B cell (primary cell): ENCODE measurements at regions not wholly inside any gene's neighbourhood (a gene's known extent, or its start where the extent isn't known, plus 50 kb on each side); places are given as distances from the start of the nearest gene placed in this dataset.

ENCODE experiments used
- ATAC-seq: fragments of 200-7000 bp; cut with Tn5 transposase; one replicate; pipeline ENCODE4 v1.10.0; 2021; ENCODE audit warnings: low read depth, mild to moderate bottlenecking, moderate number of reproducible peaks, moderate library complexity
- CTCF ChIA-PET: fragments of 350-600 bp; sonication (Branson Sonifier 250); formaldehyde crosslinking; loops from one replicate; lab custom pipeline; 2021; ENCODE audit warnings: antibody characterized with exemption, inconsistent platforms; lab: Charles Lee
- POLR2A ChIA-PET: fragments of 350-600 bp; sonication (Branson Sonifier 250); formaldehyde crosslinking; loops from one replicate; lab custom pipeline; 2021; ENCODE audit warnings: antibody characterized with exemption; lab: Charles Lee
- DNase-seq: peaks from one replicate; pipeline ENCODE4 v3.0.0; 2013
- H2AFZ ChIP-seq: 2 replicates; pipeline ENCODE4 v1.6.1; 2012; ENCODE audit warnings: mild to moderate bottlenecking, low read depth, low read length; ENCODE audit not compliant: insufficient read depth, poor library complexity, severe bottlenecking
- H3K27ac ChIP-seq, 2 donors: 1 replicate in 1 of 2; 2 replicates in 1 of 2; pipeline ENCODE4 v1.5.1; 2012 to 2013; ENCODE audit warnings: low read length in 2 of 2, mild to moderate bottlenecking in 2 of 2, moderate library complexity in 1 of 2
- H3K27me3 ChIP-seq, 4 experiments: fragments of 200-600 bp in 1 of 4; sonication (generic) in 1 of 4; replicated peaks in 1 of 4; 1 replicate in 2 of 4; 2 replicates in 2 of 4; pipeline versions ENCODE4 v1.6.1 to v1.7.0; 2013 to 2016; ENCODE audit warnings: low read length in 3 of 4, mild to moderate bottlenecking in 2 of 4, mixed read lengths in 1 of 4, moderate library complexity in 1 of 4; ENCODE audit not compliant: insufficient read depth in 4 of 4, control insufficient read depth in 3 of 4; ENCODE audit errors: control extremely low read depth in 1 of 4
- H3K36me3 ChIP-seq, 2 experiments: replicated peaks in 1 of 2; 1 replicate in 1 of 2; 2 replicates in 1 of 2; pipeline versions ENCODE4 v1.6.1 to v1.7.1; 2013; ENCODE audit warnings: low read length in 1 of 2; ENCODE audit not compliant: insufficient read depth in 2 of 2, control insufficient read depth in 1 of 2; ENCODE audit errors: control extremely low read depth in 1 of 2, extremely low read depth in 1 of 2
- H3K4me1 ChIP-seq, 2 donors: fragments of 200-600 bp in 1 of 2; sonication (generic) in 1 of 2; 1 replicate in 1 of 2; 2 replicates in 1 of 2; pipeline versions ENCODE4 v1.5.1 to v1.6.1; 2013 to 2017; ENCODE audit warnings: low read length in 2 of 2; ENCODE audit not compliant: control insufficient read depth in 2 of 2, insufficient read depth in 2 of 2
- H3K4me2 ChIP-seq: replicated peaks from 2 replicates; pipeline ENCODE3; 2012; ENCODE audit warnings: mild to moderate bottlenecking, low read depth, low read length; ENCODE audit not compliant: poor library complexity, severe bottlenecking
- H3K4me3 ChIP-seq, 5 experiments: fragments of 200-600 bp in 1 of 5; sonication (generic) in 1 of 5; 1 replicate in 3 of 5; 2 replicates in 2 of 5; pipeline versions ENCODE4 v1.5.1 to v1.7.0; 2011 to 2016; ENCODE audit warnings: low read length in 4 of 5, mild to moderate bottlenecking in 4 of 5, low read depth in 2 of 5, control low read depth in 1 of 5, moderate library complexity in 1 of 5; ENCODE audit not compliant: insufficient read depth in 1 of 5; ENCODE audit errors: control extremely low read depth in 1 of 5, extremely low read depth in 1 of 5
- H3K79me2 ChIP-seq: fragments of 200-600 bp; sonication (generic); one replicate; pipeline ENCODE4 v1.6.0; 2016; ENCODE audit warnings: low read length; ENCODE audit not compliant: control insufficient read depth, insufficient read depth
- H3K9ac ChIP-seq: fragments of 200-600 bp; sonication (generic); 2 replicates; pipeline ENCODE4 v1.6.1; 2017; ENCODE audit warnings: mild to moderate bottlenecking, low read length, moderate library complexity
- H3K9me3 ChIP-seq, 3 donors: one replicate each; pipeline versions ENCODE4 v1.6.1 to v1.7.1; 2013; ENCODE audit warnings: low read length in 2 of 3; ENCODE audit not compliant: control insufficient read depth in 2 of 3, insufficient read depth in 1 of 3; ENCODE audit errors: control extremely low read depth in 1 of 3
- H4K20me1 ChIP-seq: 2 replicates; pipeline ENCODE4 v1.6.0; 2012; ENCODE audit warnings: mild to moderate bottlenecking, low read length; ENCODE audit not compliant: insufficient read depth, control insufficient read depth, poor library complexity, severe bottlenecking
- H3K27ac Mint-ChIP-seq: one replicate; pipeline ENCODE4 v1.8.0; 2021; ENCODE audit warnings: mixed read lengths
- H3K27me3 Mint-ChIP-seq: one replicate; pipeline ENCODE4 v1.8.0; 2021; ENCODE audit warnings: mixed read lengths
- H3K4me1 Mint-ChIP-seq: one replicate; pipeline ENCODE4 v1.8.0; 2021; ENCODE audit warnings: mixed read lengths
- H3K4me3 Mint-ChIP-seq: one replicate; pipeline ENCODE4 v1.8.0; 2021; ENCODE audit warnings: mixed read lengths
- H3K9me3 Mint-ChIP-seq: one replicate; pipeline ENCODE4 v1.8.0; 2022; ENCODE audit warnings: mixed read lengths; ENCODE audit not compliant: insufficient read depth
- CTCF ChIP-seq: fragments of 200-600 bp; IDR thresholded peaks from one replicate; pipeline ENCODE4 v1.8.0; 2022; ENCODE audit warnings: antibody characterized with exemption, mild to moderate bottlenecking
- EZH2 ChIP-seq: IDR thresholded peaks from 2 replicates; pipeline ENCODE4 v1.6.1; 2012; ENCODE audit warnings: borderline replicate concordance, low read depth, mild to moderate bottlenecking, moderate library complexity, low read length; ENCODE audit not compliant: insufficient read depth, poor library complexity, severe bottlenecking
- WGBS: methylation state at CpG from one replicate; pipeline ENCODE4 v1.1.5; 2013; ENCODE audit warnings: missing lambda C conversion rate; ENCODE audit not compliant: insufficient coverage; 5-methylcytosine and 5-hydroxymethylcytosine counted together
- intact Hi-C: fragments of 100-400 bp; cut with micrococcal nuclease; formaldehyde crosslinking; loops from one replicate; pipeline ENCODE4 v1.10.0; 2022

- no peak for ATAC-seq
- Histone ChIP-seq H3K36me3 (no peaks in the 10 kb centered on the region), H4K20me1 (no peaks in the 10 kb centered on the region), H3K79me2 (no peaks in the 10 kb centered on the region), H3K27me3 (no peaks in the 10 kb centered on the region), H3K27ac (no peak overlapping the region), H3K4me1 (no peaks in the 10 kb centered on the region), H3K9ac (no peak overlapping the region), H3K4me3 (no peak overlapping the region), H3K4me2 (no peak overlapping the region), H2AFZ (no peak overlapping the region), H3K9me3 (no peaks in the 10 kb centered on the region)
- no peaks in the 10 kb centered on the region for H3K4me1 Mint-ChIP-seq
- no peak for TF ChIP-seq CTCF
- TF ChIP-seq EZH2: no peak
- no peak for DNase-seq
- H3K4me3 Mint-ChIP-seq: no peak overlapping the region
- H3K27ac Mint-ChIP-seq: no peak overlapping the region
- no peaks in the 10 kb centered on the region for H3K27me3 Mint-ChIP-seq
- WGBS: no CpG with 5 or more reads among the region's 3 CpGs
- ChIA-PET POLR2A (no interaction called here), CTCF (no interaction called here)
- no peaks in the 10 kb centered on the region for H3K9me3 Mint-ChIP-seq
- intact Hi-C loops: no loop called here
These were observed 921.1 kb upstream of the EDIL3 start for GRCh38 chr5:85305766-85306165.

- Histone ChIP-seq H3K9me3 (peaks cover 0 to 4% (median 0%) of the 10 kb centered on the region in 3 donors), H2AFZ (no peak overlapping the region), H3K79me2 (no peaks in the 10 kb centered on the region), H3K4me1 (no peaks in the 10 kb centered on the region), H4K20me1 (no peaks in the 10 kb centered on the region), H3K36me3 (no peaks in the 10 kb centered on the region), H3K27ac (no peak overlapping the region), H3K4me3 (no peak overlapping the region), H3K27me3 (no peaks in the 10 kb centered on the region), H3K9ac (no peak overlapping the region), H3K4me2 (no peak overlapping the region)
- H3K4me3 Mint-ChIP-seq: no peak overlapping the region
- ChIA-PET CTCF (no interaction called here), POLR2A (no interaction called here)
- no peak for DNase-seq
- 84% methylated on average over 7 of the region's 7 CpGs for WGBS
- H3K27me3 Mint-ChIP-seq: no peaks in the 10 kb centered on the region
- ATAC-seq: no peak
- H3K9me3 Mint-ChIP-seq: peaks cover 3% of the 10 kb centered on the region
- no peaks in the 10 kb centered on the region for H3K4me1 Mint-ChIP-seq
- TF ChIP-seq CTCF (no peak), EZH2 (no peak)
- intact Hi-C loops: no loop called here
- no peak overlapping the region for H3K27ac Mint-ChIP-seq
These were observed 926.9 kb upstream of the EDIL3 start for GRCh38 chr5:85311536-85311935.
